ENCODE measurements at regions not wholly inside any gene's neighbourhood (a gene's known extent, or its start where the extent isn't known, plus 50 kb on each side); places are given as distances from the start of the nearest gene placed in this dataset.

DNA sequence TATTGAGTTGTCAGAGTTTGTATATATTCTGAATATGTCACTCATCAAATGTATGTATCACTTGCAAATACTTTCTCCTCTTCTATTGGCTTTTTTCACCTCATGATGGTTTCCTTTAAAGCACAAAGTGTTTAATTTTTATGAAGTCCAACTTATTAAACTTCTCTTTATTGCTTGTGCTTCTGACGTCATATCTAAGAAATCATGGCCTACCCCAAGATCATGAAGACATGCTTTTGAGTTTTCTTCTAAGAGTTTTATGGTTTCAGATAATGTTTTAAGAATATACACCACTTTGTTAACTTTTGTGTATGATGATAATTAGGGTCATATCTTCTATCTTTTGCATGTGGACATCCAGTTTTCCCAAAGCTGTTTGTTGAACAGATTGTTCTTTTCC is 417.2 kb upstream of the ATP10A start:
- Histone ChIP-seq H3K9me3 (ENCODE audit: control insufficient read depth in 4 of 4, insufficient read depth in 3 of 4, low read length in 3 of 4) (no peaks in the 10 kb centered on the region), H3K4me1 (ENCODE audit: control insufficient read depth in 5 of 5, insufficient read depth in 5 of 5, low read length in 5 of 5) (no peaks in the 10 kb centered on the region), H3K27ac (ENCODE audit: low read depth in 1 of 2, low read length in 1 of 2) (no peak overlapping the region), H3K36me3 (ENCODE audit: control insufficient read depth in 4 of 4, insufficient read depth in 4 of 4, low read length in 4 of 4) (no peaks in the 10 kb centered on the region), H3K27me3 (ENCODE audit: control insufficient read depth in 3 of 3, insufficient read depth in 3 of 3, low read length in 2 of 3) (no peaks in the 10 kb centered on the region), H3K4me3 (no peak overlapping the region), H3K9ac (ENCODE audit: insufficient read depth in 1 of 2, low read length in 2 of 2) (no peak overlapping the region)
- DNase-seq = no peak
- WGBS, 2 donors = 94 to 95% methylated on average over 1 of the region's 1 CpG
- no peak for ATAC-seq (ENCODE audit: insufficient read depth, low FRiP score)
- TF ChIP-seq, protein P1, sequence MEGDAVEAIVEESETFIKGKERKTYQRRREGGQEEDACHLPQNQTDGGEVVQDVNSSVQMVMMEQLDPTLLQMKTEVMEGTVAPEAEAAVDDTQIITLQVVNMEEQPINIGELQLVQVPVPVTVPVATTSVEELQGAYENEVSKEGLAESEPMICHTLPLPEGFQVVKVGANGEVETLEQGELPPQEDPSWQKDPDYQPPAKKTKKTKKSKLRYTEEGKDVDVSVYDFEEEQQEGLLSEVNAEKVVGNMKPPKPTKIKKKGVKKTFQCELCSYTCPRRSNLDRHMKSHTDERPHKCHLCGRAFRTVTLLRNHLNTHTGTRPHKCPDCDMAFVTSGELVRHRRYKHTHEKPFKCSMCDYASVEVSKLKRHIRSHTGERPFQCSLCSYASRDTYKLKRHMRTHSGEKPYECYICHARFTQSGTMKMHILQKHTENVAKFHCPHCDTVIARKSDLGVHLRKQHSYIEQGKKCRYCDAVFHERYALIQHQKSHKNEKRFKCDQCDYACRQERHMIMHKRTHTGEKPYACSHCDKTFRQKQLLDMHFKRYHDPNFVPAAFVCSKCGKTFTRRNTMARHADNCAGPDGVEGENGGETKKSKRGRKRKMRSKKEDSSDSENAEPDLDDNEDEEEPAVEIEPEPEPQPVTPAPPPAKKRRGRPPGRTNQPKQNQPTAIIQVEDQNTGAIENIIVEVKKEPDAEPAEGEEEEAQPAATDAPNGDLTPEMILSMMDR (IDR thresholded peaks at IDR 0.05; ENCODE audit: control extremely low read depth, extremely low read depth) = no peak

DNA sequence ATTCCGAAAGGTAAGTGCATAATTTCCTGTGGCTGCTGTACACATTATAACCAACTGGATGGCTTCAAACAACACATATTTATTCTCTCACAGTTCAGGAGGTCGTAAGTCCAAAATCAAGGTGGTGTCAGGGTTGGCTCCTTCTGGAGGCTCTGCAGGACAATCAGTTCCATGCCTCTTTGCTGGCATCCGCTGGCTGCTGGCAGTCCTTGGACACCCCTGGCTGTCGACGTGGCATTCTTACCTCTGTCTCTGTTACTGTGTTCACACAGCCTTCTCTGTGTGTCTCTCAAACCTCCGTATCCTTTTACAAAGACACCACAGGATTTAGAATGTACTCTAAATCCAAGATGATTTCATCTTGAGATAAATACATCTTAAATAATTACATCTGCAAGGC is 398.8 kb upstream of the ATP10A start:
- H3K9me3 ChIP-seq (ENCODE audit: control insufficient read depth in 4 of 4, insufficient read depth in 3 of 4, low read length in 3 of 4) = peaks cover 0 to 2% (median 0%) of the 10 kb centered on the region in 4 donors
- H3K4me1 ChIP-seq (ENCODE audit: control insufficient read depth in 5 of 5, insufficient read depth in 5 of 5, low read length in 5 of 5) = no peaks in the 10 kb centered on the region
- H3K36me3 ChIP-seq (ENCODE audit: control insufficient read depth in 4 of 4, insufficient read depth in 4 of 4, low read length in 4 of 4) = no peaks in the 10 kb centered on the region
- no peaks in the 10 kb centered on the region for H3K27me3 ChIP-seq (ENCODE audit: control insufficient read depth in 3 of 3, insufficient read depth in 3 of 3, low read length in 2 of 3)
- H3K4me3 ChIP-seq = no peak overlapping the region
- ATAC-seq (ENCODE audit: insufficient read depth, low FRiP score) = no peak
- DNase-seq = no peak
- 78 to 84% methylated on average over 6 of the region's 6 CpGs for WGBS, 2 donors
- H3K27ac ChIP-seq (ENCODE audit: low read depth in 1 of 2, low read length in 1 of 2) = no peak overlapping the region
- TF ChIP-seq, protein P1 (IDR thresholded peaks at IDR 0.05; ENCODE audit: control extremely low read depth, extremely low read depth) = no peak
- no peak overlapping the region for H3K9ac ChIP-seq (ENCODE audit: insufficient read depth in 1 of 2, low read length in 2 of 2)

DNA sequence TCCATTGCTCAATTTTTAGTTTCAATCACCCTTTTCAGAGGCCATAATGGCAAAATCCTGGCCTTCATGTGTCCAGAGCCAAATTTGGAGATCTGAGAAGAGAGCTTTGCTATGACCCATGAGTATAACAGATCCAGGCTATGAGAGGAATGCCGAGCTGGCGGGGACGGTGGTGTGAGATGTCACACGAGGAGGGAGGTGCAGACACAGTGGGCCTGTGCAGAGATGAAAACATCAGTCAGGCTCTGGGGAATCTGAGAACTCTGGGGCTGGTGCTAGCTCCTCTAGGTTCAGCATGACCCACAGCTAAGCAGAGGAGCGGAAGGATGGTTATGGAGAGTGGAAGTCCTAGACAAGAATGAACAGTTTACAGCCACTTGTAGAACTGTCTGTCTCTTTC is 398.3 kb upstream of the ATP10A start:
- WGBS, 2 donors = 51 to 56% methylated on average over 5 of the region's 5 CpGs
- ATAC-seq (ENCODE audit: insufficient read depth, low FRiP score) (no peak), DNase-seq (no peak)
- H3K4me1 ChIP-seq (ENCODE audit: control insufficient read depth in 5 of 5, insufficient read depth in 5 of 5, low read length in 5 of 5) = no peaks in the 10 kb centered on the region
- peaks cover 0 to 2% (median 0%) of the 10 kb centered on the region in 4 donors for H3K9me3 ChIP-seq (ENCODE audit: control insufficient read depth in 4 of 4, insufficient read depth in 3 of 4, low read length in 3 of 4)
- TF ChIP-seq, protein P1 (IDR thresholded peaks at IDR 0.05; ENCODE audit: control extremely low read depth, extremely low read depth) = no peak
- no peak overlapping the region for H3K4me3 ChIP-seq
- no peaks in the 10 kb centered on the region for H3K36me3 ChIP-seq (ENCODE audit: control insufficient read depth in 4 of 4, insufficient read depth in 4 of 4, low read length in 4 of 4)
- no peaks in the 10 kb centered on the region for H3K27me3 ChIP-seq (ENCODE audit: control insufficient read depth in 3 of 3, insufficient read depth in 3 of 3, low read length in 2 of 3)
- no peak overlapping the region for H3K9ac ChIP-seq (ENCODE audit: insufficient read depth in 1 of 2, low read length in 2 of 2)
- no peak overlapping the region for H3K27ac ChIP-seq (ENCODE audit: low read depth in 1 of 2, low read length in 1 of 2)

DNA sequence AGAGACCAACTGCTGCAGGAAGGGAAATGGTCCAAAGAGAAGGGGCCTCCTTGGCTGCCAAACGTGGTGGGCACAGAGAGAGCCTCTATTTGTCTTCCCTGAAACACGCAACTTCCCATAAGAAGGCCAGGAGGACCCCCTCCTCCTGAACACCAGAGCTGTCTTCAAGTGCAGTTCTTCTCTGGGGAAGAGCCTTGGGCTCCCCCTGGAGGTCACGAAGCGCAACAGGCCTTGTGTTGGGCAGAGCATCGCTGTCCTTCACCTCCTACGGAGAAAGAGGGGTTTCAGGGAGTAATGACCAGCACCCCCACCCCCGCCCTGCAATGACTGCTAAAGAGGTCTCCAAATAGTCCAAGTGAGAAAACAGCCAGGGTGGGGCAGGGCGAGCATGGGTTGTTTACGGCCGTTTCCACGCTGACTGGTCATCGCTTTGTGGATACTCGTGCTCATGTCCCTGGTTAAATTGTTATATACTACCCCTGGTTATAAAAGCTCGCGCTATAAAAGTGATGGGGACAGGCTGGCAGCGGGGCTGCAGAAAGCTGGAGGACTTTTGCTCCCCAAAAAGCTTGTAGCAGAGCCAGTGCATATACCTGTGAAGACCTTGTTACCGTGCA is 397.5 kb upstream of the ATP10A start:
- peak; percentile 28 to 58 (median 30) for DNase-seq
- no peaks in the 10 kb centered on the region for H3K4me1 ChIP-seq (ENCODE audit: control insufficient read depth in 5 of 5, insufficient read depth in 5 of 5, low read length in 5 of 5)
- no peaks in the 10 kb centered on the region for H3K36me3 ChIP-seq (ENCODE audit: control insufficient read depth in 4 of 4, insufficient read depth in 4 of 4, low read length in 4 of 4)
- ATAC-seq (ENCODE audit: insufficient read depth, low FRiP score) = peak; percentile 58
- no peak overlapping the region for H3K9ac ChIP-seq (ENCODE audit: insufficient read depth in 1 of 2, low read length in 2 of 2)
- 45 to 46% methylated on average over 17 of the region's 17 CpGs for WGBS, 2 donors
- H3K9me3 ChIP-seq (ENCODE audit: control insufficient read depth in 4 of 4, insufficient read depth in 3 of 4, low read length in 3 of 4) = peaks cover 0 to 2% (median 0%) of the 10 kb centered on the region in 4 donors
- H3K4me3 ChIP-seq = no peak overlapping the region
- H3K27me3 ChIP-seq (ENCODE audit: control insufficient read depth in 3 of 3, insufficient read depth in 3 of 3, low read length in 2 of 3) = no peaks in the 10 kb centered on the region
- H3K27ac ChIP-seq (ENCODE audit: low read depth in 1 of 2, low read length in 1 of 2) = no peak overlapping the region
- TF ChIP-seq, protein P1 (IDR thresholded peaks at IDR 0.05; ENCODE audit: control extremely low read depth, extremely low read depth) = peak; percentile 18

Data from lung (tissue), 11 donors.